Ovary (tissue), 7 donors: ENCODE measurements at regions not wholly inside any gene's neighbourhood (a gene's known extent, or its start where the extent isn't known, plus 50 kb on each side); places are given as distances from the start of the nearest gene placed in this dataset.

Experiments
- DNase-seq, 5 donors: peaks; one replicate each; pipeline ENCODE4 v3.0.0-alpha.2; 2019 to 2020
- H3K27ac ChIP-seq, 2 donors: fragments of 200-600 bp; one replicate each; pipeline versions ENCODE4 v1.5.1 to v1.8.0; 2019 to 2022
- H3K27me3 ChIP-seq: fragments of 200-600 bp; one replicate; pipeline ENCODE4 v1.8.0; 2022
- H3K36me3 ChIP-seq: fragments of 200-600 bp; sonication (generic); one replicate; pipeline ENCODE4 v1.5.1; 2019
- H3K4me1 ChIP-seq: one replicate; pipeline ENCODE4 v1.8.1; 2013; ENCODE audit warnings: mild to moderate bottlenecking, moderate library complexity; ENCODE audit not compliant: insufficient read depth
- H3K4me3 ChIP-seq: fragments of 200-600 bp; sonication (generic); one replicate; pipeline ENCODE4 v1.5.1; 2017
- H3K9me3 ChIP-seq, 2 donors: fragments of 200-600 bp in 1 of 2; sonication (generic) in 1 of 2; one replicate each; pipeline versions ENCODE4 v1.5.1 to v1.8.1; 2013 to 2019; ENCODE audit warnings: mild to moderate bottlenecking in 1 of 2, moderate library complexity in 1 of 2
- CTCF ChIP-seq, 3 donors: fragments of 450-650 bp in 2 of 3; fragments of 200-600 bp in 1 of 3; IDR thresholded peaks; one replicate each; pipeline versions ENCODE4 v1.5.1 to v1.8.0; 2016 to 2022; ENCODE audit warnings: antibody characterized with exemption in 3 of 3, mild to moderate bottlenecking in 1 of 3
- EP300 ChIP-seq: sonication (generic); formaldehyde crosslinking; IDR thresholded peaks from one replicate; pipeline ENCODE4 v1.6.1; 2017; ENCODE audit warnings: antibody characterized with exemption
- POLR2A ChIP-seq: fragments of 450-650 bp; IDR thresholded peaks from one replicate; pipeline ENCODE4 v1.6.1; 2017; ENCODE audit warnings: antibody characterized with exemption, mild to moderate bottlenecking, moderate library complexity
- WGBS, 3 donors: extraction: QIAGEN DNeasy Blood & Tissue Kit in 1 of 3; methylation state at CpG; one replicate each; pipeline versions ENCODE4 v1.1.5 to v1.1.7; 2013 to 2017; 5-methylcytosine and 5-hydroxymethylcytosine counted together
- intact Hi-C, 4 donors: fragments of 100-400 bp; cut with DNase I; formaldehyde crosslinking; loops; one replicate each; pipeline versions ENCODE4 v1.11.0 to v1.15.1; 2022 to 2023
- donor health status: DM: no; HTN: no; CAD: no; lungs with moderate emphysema.
- donor health status: DM: no; HTN: no; CAD: no.
- donor health status: Bipolar disorder and iron deficiency.
- donor health status: DM: no; HTN: no; CAD: no.
- donor health status: DM: yes; HTN: yes; CAD: no.

- TF ChIP-seq EP300 = no peak
- TF ChIP-seq CTCF (IDR thresholded peaks at IDR 0.05) = no peak
- TF ChIP-seq POLR2A = no peak
- H3K9me3 ChIP-seq = no peaks in the 10 kb centered on the region
- H3K27me3 ChIP-seq = no peaks in the 10 kb centered on the region
- no peak overlapping the region for H3K27ac ChIP-seq
- no peak for DNase-seq
- no peaks in the 10 kb centered on the region for H3K36me3 ChIP-seq
- no peak overlapping the region for H3K4me3 ChIP-seq
- 85 to 88% (median 86%) methylated on average over 5 of the region's 5 CpGs for WGBS, 3 donors
- intact Hi-C loops = no loop called here
- no peaks in the 10 kb centered on the region for H3K4me1 ChIP-seq
Observed at GRCh38 chr1:232702911-232703310, 73.0 kb upstream of the SIPA1L2 start.

GRCh38 chr1:232704256-232704655 is 74.3 kb upstream of the SIPA1L2 start:
- DNase-seq = no peak
- Histone ChIP-seq H3K27me3 (no peaks in the 10 kb centered on the region), H3K4me3 (no peak overlapping the region), H3K27ac (no peak overlapping the region), H3K9me3 (no peaks in the 10 kb centered on the region), H3K4me1 (no peaks in the 10 kb centered on the region), H3K36me3 (no peaks in the 10 kb centered on the region)
- 51 to 64% (median 62%) methylated on average over 2 of the region's 2 CpGs for WGBS, 3 donors
- intact Hi-C loops = no loop called here
- TF ChIP-seq CTCF (IDR thresholded peaks at IDR 0.05) = no peak
- no peak for TF ChIP-seq EP300
- no peak for TF ChIP-seq POLR2A

GRCh38 chr1:232704694-232705680 is 75.1 kb upstream of the SIPA1L2 start:
- TF ChIP-seq EP300 = peak; percentile 75
- no peak for TF ChIP-seq CTCF (IDR thresholded peaks at IDR 0.05)
- no peaks in the 10 kb centered on the region for H3K4me1 ChIP-seq
- peak in 3 of 5 donors; percentile 30 to 77 (median 42) for DNase-seq
- H3K27me3 ChIP-seq = no peaks in the 10 kb centered on the region
- no peaks in the 10 kb centered on the region for H3K36me3 ChIP-seq
- intact Hi-C loops = no loop called here
- WGBS, 3 donors = 46 to 48% (median 47%) methylated on average over 7 of the region's 7 CpGs
- no peaks in the 10 kb centered on the region for H3K9me3 ChIP-seq
- H3K4me3 ChIP-seq = no peak overlapping the region
- no peak overlapping the region for H3K27ac ChIP-seq

GRCh38 chr1:232705815-232706575 is 76.1 kb upstream of the SIPA1L2 start:
- Histone ChIP-seq H3K4me1 (no peaks in the 10 kb centered on the region), H3K27ac (no peak overlapping the region), H3K36me3 (no peaks in the 10 kb centered on the region), H3K4me3 (no peak overlapping the region), H3K9me3 (no peaks in the 10 kb centered on the region), H3K27me3 (no peaks in the 10 kb centered on the region)
- intact Hi-C loops = no loop called here
- TF ChIP-seq POLR2A (no peak), CTCF (IDR thresholded peaks at IDR 0.05) (no peak), EP300 (no peak)
- DNase-seq = no peak
- WGBS, 3 donors = 84 to 88% (median 88%) methylated on average over 7 of the region's 7 CpGs
